Skin of body (tissue), 1 donor: ENCODE measurements at regions not wholly inside any gene's neighbourhood (a gene's known extent, or its start where the extent isn't known, plus 50 kb on each side); places are given as distances from the start of the nearest gene placed in this dataset.
"Not testable (repeated sequence)": the region's sequence is repeated elsewhere in the genome, so short reads cannot be mapped to it uniquely, and the experiment has no call there.

Experiments used
- DNase-seq: peaks from one replicate; lab custom pipeline; 2025; lab: John Stamatoyannopoulos, UW

DNA sequence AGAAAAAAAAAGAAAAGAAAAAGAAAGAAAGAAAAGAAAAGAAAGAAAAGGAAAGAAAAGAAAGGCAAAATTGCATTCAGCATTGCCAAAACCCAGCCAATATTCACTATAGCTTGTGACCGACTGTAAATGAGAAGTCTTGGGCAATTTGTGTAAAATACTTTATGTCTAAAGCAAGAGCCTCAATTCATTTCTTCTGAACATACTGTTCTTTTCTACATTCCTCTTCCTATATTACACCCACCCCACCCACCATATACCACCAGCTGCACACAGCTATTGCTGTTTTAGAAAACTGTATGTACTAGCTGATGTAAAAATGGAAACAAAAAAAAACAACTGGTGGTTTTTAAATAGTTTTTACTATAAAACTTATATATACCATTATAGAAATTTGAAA lies 156.9 kb upstream of the TTC29 start:
- DNase-seq: no peak

GRCh38 chr4:147103403-147103946 lies 157.8 kb upstream of the TTC29 start:
- DNase-seq: peak; percentile 53

DNA sequence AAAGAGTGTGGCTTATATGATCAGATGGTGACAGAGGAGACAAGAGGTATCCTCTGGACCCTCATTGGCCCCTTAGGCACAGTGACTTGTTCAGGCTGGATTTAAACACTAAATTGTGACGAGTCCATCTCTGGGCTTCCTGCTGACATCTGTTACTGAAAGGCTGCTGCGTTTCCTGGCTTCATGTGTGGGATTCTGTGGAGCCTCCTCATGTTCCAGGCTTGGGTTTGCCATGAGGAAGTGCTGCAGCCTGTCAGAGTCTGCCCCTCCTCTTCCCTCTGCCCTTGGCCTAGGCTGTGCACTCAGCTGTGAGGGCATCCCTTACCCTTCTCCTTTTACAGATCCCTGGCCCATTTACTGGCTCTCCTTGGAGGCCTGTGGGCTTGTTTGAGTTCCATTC lies 159.1 kb upstream of the TTC29 start:
- no peak for DNase-seq

GRCh38 chr4:147108409-147108808 lies 162.7 kb upstream of the TTC29 start:
- no peak for DNase-seq

GRCh38 chr4:147109800-147110199 lies 164.1 kb upstream of the TTC29 start:
- no peak for DNase-seq

DNA sequence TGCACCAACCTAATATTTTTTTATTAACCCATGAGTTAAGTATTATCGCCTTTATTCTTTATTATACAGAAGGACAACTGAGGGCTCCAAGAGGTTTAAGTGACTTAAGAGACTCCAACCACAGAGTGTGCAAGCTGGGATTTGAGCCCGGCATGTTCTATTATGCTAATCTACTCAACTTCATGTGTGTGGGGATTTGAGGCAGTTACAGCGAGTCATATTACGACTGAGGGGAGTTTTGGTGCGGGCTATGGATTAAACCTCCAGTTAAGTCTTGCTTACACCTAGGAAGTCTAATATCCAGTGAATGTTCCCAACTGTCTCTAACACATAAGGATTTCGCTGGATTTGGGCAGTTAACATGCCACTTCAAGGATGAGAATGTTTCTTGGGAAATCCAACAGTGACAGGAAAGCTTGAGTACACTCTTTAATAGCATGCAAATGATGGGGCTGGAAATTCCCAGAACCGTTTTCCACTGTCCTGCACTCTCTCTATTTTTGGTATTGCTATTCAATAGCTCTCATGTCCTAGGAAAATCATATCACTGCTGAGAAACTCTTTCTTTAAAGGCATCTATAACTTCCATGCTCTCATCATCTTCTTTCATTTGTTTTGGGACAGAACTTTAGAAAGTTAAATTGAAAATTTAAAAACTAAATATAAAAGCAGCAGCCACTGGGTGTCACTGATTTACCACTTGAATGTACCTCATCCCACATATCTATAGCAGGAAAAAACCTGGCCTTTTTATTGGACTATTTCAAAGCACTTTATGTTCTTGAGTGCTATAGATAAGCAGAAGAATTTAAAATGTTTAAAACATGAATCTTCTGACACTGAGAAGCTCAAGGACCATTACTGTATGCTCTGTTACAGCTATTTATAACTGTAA lies 165.1 kb upstream of the TTC29 start:
- DNase-seq: peak; percentile 16

- DNase-seq: not testable (repeated sequence)
Measured at GRCh38 chr4:147112196-147112595, 166.5 kb upstream of the TTC29 start.

DNA sequence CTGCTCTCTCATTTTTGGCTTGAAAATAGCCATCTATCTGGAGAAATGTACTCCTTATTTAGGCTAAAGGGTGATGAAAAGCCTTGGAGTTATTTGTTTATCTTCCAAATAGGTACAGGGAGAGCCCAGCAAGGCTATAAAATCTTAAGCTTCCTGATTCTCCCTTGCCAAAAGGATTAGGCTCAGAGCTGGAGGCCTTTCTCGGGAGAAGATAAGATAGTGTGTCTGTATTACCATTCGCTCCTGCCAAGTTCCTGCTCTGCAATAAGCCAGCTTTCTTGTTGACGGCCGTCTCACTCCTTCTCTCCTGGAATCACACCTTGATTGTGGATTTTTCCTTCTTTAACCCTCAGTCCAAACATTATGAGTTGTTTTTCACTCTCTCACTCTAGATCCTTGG lies 171.8 kb upstream of the TTC29 start:
- peak; percentile 29 for DNase-seq

GRCh38 chr4:147118528-147118927 lies 172.9 kb upstream of the TTC29 start:
- DNase-seq: peak; percentile 35

DNA sequence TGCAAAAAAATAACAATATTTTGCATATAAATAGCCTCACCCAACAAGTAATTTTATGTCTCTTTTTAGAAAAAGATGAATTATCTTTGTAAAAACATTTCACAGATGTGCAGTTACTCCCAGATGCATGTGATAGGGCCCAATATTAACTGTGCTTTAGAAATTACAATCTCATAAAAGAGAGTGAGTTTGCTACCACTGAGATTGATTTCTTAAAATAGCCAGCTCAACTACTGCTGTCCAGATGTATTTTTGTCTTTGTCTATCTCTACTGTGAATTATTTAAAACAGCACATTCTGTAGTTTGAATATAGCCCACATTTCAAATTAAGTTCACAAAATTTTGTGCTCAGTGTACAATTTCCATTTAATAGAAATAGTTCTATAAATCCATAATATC lies 177.0 kb upstream of the TTC29 start:
- peak; percentile 35 for DNase-seq

GRCh38 chr4:147123146-147123545 lies 177.5 kb upstream of the TTC29 start:
- DNase-seq: peak; percentile 31

GRCh38 chr4:147128787-147129186 lies 183.1 kb upstream of the TTC29 start:
- DNase-seq: no peak

DNA sequence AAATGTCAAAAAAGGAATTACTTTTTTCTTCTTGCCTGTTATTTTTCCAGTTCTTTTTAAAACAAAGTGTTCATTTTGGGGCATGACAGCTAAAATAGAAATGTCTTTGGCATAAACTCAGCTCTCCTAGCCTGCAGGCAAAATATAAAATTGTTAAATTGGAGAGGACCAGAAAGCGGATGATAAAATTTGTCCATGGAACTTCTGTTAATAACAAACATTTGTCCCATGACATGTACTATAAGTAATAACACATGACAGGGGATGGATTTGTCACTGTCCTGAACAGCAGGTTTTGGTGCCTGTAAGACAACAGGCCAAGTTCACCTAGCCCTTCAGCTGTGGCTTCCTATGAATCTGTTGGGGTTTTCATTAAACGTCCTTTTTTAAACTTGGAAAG lies 184.0 kb upstream of the TTC29 start:
- no peak for DNase-seq

DNA sequence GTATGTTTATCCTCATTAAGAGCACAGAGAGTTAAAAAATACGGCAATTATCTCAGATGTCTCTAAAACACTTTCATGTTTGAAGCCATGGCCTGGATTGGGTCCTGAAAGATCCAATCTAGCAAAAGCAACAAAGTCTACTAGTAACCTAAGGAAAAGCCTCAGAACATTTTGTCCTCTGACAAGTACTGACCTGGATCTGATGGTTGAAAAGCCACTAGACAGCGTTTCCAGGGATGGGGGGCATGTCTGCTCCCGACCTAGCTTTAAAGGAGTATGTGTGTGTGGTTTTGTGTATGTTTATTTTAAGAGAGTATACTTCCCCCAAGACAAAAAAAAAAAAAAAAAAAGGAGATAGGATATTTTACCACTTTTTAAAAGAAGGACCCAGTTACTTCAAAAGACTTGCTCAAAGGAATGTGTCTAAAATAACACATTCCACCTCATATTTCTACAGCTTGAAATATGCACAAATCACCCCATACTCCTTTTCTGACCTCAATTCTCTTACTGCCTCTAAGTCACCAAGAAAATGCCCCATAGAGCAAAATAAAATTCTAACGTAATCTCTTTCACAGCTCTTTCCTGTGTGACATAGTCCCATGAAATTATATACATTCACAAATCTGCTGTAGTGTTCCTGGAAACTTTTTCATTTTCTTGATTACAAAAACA lies 189.0 kb upstream of the TTC29 start:
- DNase-seq: no peak

- peak; percentile 74 for DNase-seq
Measured at GRCh38 chr4:147136310-147136709, 190.6 kb upstream of the TTC29 start.

- DNase-seq: no peak
Measured at GRCh38 chr4:147136751-147137150, 191.1 kb upstream of the TTC29 start.

DNA sequence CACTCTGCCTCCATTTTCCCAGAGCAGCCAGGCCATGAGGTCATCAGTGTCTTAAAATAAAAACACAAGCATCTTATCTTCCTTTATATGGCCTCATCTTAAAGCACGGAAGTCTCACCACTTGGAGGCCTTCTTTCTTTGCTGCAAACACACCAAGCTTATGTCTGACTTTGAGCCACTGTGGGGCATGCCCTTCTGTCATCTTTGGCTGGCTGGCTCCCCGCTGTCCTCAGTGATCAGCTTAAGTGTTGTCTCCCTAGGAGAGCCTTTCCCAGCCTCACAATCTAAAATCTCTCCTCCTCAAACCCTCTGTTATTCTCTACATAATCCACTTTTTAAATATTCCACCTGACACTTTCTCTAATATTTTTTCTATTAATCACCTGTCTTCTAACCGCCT lies 191.6 kb upstream of the TTC29 start:
- no peak for DNase-seq

DNA sequence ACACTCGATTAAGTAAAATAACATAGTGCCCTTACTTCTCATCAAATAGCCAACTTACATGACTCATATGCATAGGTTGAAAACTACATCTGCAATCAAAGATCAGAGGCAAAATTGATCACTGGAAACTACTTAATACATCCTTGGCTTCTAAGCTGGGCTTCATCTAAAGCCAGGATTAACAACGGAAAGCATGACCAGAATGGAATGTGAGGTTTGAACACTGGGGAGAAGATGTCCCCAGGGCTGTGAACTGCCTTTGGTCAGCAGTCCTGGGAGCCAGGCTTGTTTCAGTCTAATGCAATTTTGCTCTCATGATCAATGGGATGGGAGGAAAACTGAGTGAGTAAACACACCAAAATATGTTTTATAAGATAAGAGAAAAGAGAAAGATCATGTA lies 192.5 kb upstream of the TTC29 start:
- DNase-seq: no peak

DNA sequence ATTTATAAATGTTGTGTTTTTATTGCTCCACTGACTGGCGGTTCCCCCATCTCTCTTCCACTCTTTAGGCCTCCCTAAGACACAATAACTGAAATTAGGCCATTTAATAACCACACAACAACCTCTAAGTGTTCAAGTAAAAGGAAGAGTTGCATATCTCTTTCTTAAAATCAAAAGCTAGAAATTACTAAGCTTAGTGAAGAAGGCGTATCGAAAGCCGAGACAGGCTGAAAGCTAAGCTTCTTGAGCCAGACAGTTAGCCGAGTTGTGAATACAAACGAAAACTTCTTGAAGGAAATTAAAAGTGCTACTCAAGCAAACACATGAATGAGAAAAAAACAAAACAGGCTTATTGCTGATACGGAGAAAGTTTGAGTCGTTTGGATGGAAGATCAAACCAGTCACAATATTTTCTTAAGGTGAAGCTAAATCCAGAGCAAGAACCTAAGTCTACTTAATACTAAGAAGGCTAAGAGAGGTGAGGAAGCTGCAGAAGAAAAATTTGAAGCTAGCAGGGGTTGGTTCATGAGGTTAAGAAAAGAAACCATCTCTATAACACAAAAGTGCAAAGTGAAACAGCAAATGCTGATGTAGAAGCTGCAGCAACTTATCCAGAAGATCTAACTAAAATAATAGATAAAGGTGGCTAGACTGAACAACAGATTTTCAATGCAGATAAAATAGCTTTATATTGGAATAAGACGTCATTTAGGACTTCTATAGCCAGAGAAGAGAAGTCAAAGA lies 194.0 kb upstream of the TTC29 start:
- no peak for DNase-seq

DNA sequence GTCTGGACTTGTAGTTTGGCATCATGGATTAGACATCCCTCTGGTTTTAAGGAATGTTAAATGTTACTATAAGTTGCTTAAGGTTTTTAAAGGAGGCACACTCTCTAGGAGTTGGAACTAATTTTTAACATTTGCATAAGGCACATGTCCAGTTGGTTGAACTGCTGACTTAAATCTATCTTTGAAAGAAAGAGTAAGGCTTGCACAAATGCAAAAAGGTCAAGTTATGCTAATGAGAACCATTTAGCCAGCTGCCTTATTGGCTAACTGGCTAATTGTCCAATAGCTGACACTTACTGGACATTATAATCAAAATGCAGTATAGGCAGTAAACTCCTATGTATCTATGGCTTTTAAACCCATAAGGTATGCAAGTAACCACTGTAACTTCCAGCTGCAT lies 206.1 kb upstream of the TTC29 start:
- no peak for DNase-seq

DNA sequence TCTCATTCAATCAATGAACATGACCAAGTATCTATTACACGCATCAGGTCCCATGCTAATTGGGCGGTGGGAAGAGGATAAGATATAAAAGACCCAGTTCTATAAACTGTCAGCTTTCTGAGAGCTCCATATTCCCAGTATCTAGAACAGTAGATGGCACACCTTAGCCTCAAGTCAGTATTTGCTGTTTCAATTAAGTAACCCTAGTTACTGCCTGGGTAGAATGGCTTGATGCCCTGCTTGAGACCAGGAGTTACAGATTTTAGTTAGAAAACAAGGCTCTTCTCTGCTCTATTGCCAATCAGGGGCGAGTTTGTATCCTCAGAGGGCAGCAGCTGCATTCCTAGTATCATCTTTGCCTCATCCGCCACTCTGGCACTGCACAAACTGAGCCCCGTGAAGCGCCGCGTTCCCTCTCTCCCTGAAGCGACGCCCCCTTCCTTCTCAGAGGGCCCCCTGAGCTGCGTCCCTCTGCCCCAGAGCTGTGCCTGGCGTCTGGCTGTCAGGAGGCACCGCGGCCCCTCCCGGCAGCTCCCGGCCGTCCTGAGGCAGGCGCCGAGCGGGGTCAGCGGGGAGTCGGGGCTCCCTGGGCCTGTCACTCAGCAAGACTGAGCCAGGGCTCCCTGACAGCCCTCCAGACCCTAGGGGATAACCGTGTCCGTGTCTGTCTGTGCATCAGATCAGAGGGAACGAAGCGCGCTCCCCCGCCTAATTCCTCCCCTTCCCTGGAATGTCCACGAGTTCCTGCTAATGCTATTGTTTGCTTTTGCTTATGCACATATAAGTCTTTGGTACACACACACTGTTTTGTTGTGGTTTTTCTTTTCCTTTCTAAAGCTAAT lies 212.4 kb upstream of the TTC29 start:
- peak; percentile 36 for DNase-seq
